ENCODE measurements at regions not wholly inside any gene's neighbourhood (a gene's known extent, or its start where the extent isn't known, plus 50 kb on each side); places are given as distances from the start of the nearest gene placed in this dataset.

DNA sequence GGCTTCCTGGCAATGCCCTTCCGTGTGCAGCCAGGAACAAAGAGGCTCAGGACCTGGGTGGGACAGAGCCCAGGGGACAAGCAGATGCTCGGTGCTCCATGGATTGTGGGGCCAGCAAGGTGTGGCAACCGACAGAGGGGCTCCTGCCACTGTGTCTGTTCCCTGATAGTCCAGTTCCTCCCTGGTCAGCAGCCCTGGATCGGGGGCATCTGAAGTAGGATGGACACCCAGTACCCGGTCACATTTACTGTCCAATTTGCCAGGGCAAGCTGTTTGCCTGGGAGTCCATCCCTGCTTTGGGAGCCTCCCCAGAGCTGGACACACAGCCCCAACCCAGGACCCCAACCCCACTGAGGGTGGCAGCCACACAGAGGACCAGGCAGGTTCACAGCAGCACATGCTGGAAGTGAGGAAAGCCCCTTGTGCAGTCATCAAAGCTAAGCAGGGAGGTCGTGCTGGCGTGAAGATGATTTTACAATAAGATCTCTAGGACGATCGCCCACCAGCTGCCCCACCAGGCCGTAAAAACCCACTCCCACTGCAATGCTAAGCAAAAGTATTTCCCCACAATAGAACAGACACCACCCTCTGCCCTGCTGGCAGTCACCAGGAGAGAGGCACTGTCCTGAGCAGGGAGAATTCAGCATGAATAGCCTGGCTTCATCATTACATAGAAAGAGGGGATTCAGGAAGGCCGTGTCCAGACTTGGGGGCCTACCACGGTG is 141.7 kb downstream of the NDUFA10 start:
- no peak for DNase-seq (ENCODE audit: low read depth in 3 of 3, low spot score in 1 of 3)

DNA sequence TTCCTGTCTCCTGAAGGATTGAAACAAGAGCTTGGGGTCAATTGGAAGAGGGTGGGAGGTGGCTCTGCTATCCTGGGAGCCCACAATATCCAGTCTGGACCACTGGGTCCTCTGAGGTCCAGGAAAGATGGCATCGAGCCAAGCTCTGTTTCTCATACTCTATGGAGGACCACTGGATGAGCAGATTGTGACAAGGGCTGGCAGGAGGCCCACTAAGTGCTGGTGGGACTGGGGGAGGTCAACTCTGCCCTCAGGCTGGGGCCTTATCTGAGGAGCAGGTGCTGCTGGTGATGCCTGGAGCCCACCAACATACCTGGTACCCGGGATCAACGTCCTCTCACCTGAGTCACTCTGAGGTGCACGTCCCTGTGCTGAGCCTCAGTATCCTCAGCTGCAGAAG is 142.4 kb downstream of the NDUFA10 start:
- no peak for DNase-seq (ENCODE audit: low read depth in 3 of 3, low spot score in 1 of 3)

DNA sequence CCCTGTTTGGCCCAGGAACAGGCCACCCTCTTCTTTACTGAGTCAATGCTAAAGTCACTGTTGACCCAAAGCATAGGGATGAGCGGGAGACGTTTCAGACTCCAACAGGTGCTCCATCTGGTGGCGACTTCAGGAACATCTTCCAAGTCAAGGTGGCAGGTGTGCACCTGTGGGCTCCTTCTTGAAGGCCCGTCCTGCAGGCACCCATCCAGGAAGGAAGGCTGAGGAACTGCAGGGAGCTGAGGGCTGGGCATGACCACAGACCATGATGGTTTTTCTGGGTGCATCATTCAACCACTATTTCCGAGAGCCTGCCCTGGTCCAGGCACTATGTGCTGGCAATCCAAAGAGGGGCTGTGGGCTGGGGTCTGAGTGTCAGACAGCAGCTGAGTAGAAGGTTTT is 142.8 kb downstream of the NDUFA10 start:
- DNase-seq (ENCODE audit: low read depth in 3 of 3, low spot score in 1 of 3), result peak; percentile 25 to 40 (median 30)

DNA sequence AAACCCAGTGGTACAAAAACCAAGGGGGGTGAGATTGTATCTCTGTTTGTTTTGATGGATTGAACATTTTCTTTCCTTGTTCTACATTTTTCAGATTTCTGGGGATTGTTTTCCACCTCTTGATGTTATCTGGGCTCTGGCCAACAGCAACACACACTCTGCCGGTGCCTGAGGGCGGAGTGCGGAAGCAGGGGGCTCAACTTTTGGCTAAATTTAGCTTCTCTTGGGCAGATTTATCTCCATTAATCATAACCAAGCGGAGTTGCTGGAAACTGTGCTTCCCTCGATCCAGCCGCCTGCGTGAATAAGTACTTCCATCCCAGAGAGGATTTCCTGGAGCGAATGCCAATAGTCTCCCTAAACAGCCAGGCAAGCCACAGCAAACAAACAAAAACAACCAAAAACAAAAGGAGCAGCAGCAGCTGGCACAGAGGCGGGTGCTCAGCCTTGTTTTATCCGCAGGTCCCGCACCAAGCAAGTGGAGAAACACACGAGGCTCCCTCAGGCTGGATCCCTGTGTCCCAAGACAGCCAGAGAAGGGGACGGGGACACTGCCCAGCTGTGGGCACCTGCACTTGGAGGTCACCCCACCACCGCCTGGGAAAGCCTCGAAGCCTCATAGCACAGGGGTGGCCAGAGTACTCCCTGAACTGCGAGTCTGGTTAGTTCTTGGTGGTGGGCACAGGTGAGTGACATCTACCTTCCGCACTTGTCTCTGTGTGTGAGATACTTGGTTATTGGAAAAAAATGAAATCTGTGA is 143.4 kb downstream of the NDUFA10 start:
- DNase-seq (ENCODE audit: low read depth in 3 of 3, low spot score in 1 of 3), result no peak

DNA sequence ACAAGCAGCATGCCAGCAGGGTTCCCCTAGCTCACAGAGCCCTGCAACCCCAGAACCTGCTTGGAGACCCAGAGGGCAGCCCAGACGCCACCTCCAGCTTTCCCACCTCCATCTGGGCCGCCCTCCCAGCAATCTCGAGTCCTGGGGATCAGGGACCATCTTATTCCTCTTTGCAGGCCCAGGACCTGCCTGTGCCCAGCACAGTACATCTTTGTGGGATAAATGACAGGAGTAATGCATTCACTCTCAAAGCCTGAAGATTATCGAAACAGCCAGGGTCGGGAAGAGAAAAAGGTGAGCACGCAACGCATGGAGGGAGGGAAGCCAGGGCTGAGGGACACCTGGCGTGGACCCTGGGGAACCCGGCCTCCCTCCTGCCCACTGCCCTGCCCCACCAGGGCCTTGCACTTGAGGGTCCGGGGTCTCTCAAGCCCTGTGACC is 144.1 kb downstream of the NDUFA10 start:
- DNase-seq (ENCODE audit: low read depth in 3 of 3, low spot score in 1 of 3), result no peak

DNA sequence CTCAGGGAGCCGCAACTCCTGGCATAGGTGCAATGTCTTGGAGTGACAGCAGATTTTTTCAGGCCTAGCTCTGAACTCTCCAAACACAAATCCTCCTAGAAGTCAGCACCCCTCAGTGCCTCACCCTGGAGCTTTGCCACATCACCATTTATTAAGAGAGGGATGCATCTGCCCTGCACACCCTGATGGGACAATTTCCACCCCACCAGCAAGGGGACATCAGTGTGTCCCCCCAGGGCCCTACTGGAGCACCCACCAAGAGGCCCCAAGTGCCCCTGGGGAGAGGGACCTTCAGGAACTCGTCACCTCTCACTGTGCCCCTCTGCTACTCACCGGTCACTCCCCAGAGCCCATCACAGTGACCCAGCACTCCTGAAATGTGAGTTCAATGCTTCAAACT is 144.7 kb downstream of the NDUFA10 start:
- no peak for DNase-seq (ENCODE audit: low read depth in 3 of 3, low spot score in 1 of 3)

DNA sequence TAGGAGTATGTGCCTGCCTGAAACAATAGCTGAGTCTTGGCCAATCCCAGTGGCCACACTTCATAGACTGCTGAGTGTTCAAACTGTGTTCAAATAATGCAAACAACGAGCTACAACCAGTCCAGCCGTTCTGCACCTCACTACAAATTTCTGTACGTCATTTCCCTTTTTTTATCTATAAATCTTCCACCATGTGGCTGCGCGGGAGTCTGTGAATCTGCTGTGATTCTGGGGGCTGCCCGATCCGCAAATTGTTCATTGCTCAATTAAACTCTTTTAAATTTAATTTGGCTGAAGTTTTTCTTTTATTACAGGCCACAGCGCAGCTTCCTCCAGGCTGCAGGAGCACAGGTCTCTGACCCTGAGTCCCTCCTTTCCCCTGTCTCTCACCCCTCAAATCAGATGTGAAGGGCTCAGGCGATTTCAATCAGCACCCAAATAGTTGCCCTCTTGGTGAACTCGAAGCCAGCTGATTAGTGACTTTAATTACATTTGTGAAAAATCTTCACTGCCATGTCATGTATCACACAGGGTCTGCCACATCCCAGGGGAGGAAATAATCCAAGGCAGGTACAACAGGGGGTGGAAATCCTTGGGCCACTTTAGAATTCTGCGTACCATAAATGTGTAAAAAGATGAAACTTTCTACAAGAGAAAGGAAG is 145.6 kb downstream of the NDUFA10 start:
- no peak for DNase-seq (ENCODE audit: low read depth in 3 of 3, low spot score in 1 of 3)

DNA sequence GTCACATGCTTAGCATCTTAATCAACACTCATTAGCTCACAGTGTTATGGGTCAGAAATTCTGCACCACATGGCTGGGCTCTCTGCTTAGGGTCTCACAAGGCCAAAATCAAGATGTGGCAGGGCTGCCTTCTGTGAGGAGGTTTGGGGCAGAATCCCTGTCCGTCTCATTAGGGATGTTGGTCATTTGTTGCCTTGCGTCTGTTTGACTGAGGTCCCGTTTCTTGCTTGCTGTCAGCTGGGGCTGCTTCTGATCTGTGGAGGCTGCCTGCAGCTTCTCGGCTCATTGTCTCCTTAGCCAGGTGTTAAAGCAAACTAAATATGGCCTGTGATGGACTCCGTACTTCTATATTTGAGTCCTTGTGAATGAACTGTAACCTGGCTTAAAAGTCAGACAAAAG is 146.5 kb downstream of the NDUFA10 start:
- no peak for DNase-seq (ENCODE audit: low read depth in 3 of 3, low spot score in 1 of 3)

DNA sequence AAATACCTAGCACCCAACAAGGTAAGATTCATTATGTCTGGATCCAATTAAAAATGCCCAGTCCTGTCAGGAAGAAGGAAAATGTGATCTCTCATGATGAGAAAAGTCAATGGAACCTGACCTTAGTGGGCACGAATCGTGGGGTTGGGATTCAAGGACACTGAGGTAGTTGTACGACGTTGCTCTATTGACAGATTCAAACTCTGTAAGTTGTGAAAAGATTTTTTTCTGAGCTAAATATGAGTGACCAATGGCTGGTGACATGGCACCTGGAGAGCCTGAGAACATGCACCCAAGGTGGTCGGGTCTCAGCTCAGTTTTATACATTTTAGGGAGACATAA is 148.2 kb downstream of the NDUFA10 start:
- DNase-seq (ENCODE audit: low read depth in 3 of 3, low spot score in 1 of 3), result no peak

DNA sequence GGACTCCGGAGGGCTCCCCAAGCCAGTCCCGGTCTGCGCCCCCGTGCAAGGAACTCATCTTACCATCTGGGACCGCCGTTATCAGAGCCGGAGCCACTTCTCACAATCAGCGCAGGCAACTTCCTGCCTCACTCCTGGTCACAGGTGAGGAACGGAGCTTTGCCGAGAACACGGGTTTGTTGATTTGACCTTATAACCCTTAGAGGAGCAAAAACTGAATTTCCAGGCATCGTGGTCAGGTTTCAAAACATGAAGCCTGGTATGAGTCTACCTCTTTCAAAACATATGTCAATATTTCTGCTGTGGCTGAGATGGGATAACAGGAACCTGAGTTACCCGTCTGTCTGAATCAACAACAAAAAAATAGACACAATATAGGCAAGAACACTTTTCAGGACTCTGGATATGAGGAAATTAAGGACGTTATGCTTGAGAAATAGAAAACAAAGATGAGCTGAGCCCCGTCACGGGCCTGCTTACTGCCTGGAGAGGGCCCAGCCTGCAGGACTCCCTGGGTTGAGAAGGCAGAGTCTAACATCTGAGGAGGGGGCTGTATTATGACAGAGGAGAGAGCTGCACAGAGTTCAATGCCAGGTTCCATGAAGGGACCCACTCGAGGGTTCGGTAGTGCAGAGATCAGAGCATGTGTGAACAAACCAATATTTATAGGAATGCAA is 148.7 kb downstream of the NDUFA10 start:
- no peak for DNase-seq (ENCODE audit: low read depth in 3 of 3, low spot score in 1 of 3)

DNA sequence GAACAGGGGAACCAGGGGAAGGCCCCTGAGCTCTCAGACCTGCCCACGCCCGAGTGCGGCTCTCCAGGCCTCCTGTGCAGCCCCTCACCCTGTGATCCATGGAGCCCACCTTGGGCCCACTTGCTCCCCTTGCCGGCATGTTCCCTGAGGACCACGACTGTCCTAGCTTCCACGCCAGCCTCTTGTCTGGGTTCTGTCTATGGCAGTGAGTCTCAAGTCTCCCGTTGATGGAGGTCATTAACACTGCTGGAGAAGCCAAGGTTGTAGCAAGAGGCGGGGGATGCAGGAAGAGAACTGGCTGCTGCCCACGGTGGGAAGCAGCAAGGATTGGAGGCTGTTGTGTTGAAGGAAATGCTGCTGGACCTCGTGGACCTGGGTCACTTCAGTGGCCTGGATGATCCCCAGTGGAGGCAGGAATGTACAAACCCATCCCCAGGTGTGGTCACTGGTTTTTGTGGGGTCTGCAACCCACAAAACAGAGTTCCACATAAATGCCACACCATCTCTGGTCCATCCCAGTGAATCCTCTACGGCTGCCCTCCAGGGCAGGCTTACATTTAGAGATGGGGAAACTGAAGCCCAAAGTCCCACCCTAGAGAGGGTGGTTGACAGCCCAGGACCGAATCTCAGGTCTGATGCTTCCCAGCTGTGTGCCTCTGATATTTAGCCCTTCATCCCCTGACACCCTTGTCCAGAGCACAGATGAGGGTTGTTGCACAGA is 150.3 kb downstream of the NDUFA10 start:
- DNase-seq (ENCODE audit: low read depth in 3 of 3, low spot score in 1 of 3), result no peak

DNA sequence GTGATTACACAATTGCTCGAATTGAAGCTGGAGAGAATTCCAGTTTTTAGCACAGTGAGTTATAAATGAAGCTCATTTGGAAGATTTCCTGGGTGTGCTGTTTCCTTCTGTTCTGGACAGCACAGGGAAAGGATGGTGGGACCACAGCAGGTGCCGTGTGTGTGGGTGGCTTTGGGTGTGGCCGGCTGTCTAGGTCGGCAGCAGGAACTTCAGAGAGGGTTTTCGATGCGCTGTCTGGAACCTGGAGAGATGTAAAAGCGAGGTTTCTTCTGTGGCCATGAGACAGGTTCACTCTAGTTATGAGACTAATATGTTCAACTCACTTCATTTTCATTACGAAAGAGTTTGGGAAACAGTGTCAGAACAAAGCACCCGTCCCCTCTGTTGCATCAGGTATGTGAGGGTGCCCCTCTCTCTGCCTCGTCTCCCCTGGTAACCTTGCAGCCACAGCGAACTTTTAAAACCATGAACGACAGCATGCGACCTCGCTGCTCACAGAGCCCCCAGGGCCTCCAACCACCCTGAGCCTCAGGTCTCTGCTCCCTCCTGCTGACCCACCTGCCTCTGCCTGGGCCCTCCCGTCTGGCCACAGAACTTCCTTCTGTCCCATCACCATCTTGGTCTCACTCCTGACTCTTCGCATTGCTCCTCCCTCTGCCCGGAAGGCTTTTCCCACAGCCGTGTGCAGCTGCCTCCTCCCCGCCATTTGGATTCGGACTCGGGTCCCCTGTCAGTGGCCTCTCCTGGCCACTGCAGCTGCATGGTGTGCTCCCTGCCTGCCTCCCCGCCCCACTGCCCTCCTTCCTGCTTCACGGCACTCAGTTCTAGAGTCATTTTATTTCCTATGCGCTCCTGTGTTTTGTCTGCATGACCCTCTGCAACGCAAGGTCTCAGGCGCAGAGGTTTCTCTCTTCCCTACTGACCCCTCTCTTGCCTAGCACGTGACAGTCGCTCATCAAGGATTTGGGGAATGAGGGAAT is 151.2 kb downstream of the NDUFA10 start:
- DNase-seq (ENCODE audit: low read depth in 3 of 3, low spot score in 1 of 3), result no peak

DNA sequence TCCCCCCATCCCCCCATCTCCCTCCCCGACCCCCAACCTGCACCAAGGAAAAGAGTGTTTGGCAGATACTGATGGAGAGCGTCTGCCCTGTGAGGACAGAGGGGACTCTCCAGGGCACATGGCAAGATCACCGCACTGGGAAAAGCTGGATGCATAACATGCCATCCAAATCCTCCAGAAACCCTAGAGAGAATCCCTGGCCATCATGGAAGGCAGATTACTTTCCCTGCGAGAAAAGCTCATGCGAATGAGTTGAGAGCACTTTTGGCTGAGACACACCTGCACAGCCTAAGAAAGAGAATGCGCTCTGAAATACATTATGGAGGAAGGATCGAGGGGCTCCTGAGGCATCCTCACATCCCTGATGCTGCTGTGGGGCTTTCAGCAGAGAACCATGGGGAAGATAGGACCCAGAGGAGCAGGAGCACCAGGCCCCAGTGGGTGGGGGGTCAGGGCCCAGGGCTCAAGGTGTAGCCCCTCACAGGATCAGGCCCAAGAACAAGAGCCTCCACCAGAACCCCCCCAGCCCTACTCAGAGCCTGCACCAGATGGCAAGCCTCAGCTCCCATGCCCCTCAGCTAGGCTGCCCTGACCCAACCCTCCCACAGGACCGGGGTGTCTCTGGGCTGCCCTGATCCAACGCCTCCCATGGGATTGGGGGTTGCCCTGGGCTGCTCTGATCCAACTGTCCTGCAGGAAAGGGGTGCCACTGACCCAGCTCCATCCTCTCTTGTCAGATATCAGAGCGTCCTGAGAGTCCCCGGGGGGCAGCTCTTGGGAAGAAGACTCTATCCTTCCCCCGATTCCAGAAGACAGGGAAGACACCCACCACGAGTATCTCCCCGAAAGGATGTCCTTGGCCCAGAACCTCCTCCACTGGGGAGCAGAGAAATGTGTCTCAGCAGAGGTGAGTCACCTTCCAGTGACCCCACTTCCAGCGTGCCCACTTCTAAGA is 153.4 kb downstream of the NDUFA10 start:
- no peak for DNase-seq (ENCODE audit: low read depth in 3 of 3, low spot score in 1 of 3)

DNA sequence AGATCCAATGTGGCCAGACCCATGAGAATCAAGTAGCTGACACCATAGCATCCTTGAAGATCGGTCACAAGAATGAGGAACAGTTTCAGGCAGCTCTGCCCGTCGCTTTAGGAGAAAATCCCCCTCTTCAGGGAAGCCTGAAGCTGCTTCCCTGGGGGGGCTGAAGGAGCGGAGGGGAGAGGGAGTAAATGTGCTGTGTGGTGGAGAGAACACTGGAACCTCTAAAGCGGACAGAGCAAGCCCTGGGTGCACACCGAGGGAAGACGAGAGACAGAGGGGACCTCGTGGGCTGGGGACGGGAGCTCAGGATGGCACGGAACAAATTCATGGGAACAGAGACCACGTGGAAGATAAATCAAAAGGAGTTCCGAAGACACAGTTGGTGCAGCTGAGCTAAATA is 154.3 kb downstream of the NDUFA10 start:
- no peak for DNase-seq (ENCODE audit: low read depth in 3 of 3, low spot score in 1 of 3)

DNA sequence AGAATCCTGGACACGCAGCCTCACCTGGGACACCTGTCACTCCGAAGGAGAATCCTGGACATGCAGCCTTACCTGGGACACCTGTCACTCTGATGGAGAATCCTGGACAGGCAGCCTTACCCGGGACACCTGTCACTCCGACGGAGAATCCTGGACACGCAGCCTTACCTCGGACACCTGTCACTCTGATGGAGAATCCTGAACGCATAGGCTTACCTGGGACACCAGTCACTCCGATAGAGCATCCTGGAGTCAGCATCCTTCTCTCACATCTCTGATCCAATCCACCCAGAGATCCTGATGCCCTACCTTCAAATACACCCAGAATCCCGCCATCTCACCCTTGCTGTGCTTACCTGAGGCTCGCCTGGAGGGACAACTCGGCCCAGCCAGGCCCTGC is 154.9 kb downstream of the NDUFA10 start:
- DNase-seq (ENCODE audit: low read depth in 3 of 3, low spot score in 1 of 3), result no peak

DNA sequence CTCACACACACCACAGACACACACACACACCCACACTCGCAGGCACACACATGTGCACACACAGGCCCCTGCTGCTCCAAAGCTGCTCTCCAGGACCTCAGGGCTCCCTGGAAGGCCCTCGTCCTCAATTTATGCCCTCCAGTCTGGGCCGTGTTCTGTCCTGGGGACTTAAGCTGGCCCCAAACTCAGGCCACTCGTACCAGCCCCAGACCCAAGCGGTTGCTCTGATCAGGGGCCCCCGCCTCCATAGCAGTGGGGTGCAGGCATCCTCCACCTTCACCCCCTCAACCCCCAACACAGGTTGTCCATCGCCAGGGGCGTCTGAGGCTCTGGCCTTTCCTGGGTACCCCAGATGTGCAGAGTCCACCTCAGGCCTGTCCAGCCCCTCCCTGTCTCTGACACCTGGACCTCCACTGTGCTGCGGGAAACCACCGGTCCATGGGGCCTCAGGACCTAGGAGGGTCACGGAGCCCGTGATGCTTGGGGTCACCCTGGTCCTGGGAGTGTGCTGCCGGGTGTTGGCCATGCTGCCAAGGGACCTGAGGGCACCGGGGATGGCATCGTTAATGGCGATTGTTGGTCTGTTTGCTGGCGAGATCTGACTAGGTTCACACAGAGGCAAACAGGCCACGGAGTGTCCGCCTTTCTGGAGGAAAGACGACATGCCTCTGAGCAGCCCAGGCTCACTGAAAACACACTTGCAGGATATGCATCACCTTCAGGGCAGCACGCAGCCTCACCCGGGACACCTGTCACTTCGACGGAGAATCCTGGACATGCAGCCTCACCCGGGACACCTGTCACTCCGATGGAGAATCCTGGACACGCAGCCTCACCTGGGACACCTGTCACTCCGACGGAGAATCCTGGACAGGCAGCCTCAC is 155.6 kb downstream of the NDUFA10 start:
- DNase-seq (ENCODE audit: low read depth in 3 of 3, low spot score in 1 of 3), result no peak

DNA sequence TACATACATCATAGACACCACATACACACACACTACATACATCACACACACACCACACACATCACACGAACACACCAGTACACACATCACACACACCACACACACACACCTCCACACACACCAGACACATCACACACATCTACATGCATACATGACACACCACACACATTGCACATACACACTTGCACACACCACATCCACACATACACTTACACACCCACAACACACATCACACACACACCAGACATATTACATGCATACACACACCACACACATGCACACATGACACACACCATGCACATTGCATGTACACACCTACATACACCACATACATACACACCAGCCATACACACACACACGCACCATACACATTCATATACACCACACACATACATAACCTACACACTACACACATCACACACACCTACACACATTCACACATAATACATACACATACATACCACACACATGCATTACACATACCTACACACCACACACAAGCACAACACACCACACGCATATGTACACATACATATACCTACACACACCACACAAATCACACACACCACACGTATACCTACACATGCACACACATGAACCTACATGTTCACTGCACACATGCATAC is 156.5 kb downstream of the NDUFA10 start:
- no peak for DNase-seq (ENCODE audit: low read depth in 3 of 3, low spot score in 1 of 3)
